HepG2 (cell line): ENCODE measurements at regions not wholly inside any gene's neighbourhood (a gene's known extent, or its start where the extent isn't known, plus 50 kb on each side); places are given as distances from the start of the nearest gene placed in this dataset.

Experiments
- ATAC-seq: fragments of 200-7000 bp; cut with Tn5 transposase; 3 replicates; pipeline ENCODE4 v1.9.1; 2020; ENCODE audit warnings: mild to moderate bottlenecking, moderate library complexity
- BruUV-seq: library from RNA; stranded (reverse); fragments of 400-500 nt; replicated peaks from 2 replicates; lab custom pipeline; 2021; lab: Mats Ljungman, UMichigan
- CTCF ChIA-PET: fragments of 300-600 bp; formaldehyde crosslinking; extraction: SDS; loops from one replicate; lab custom pipeline; 2021; ENCODE audit warnings: low total read pairs, inconsistent platforms, low intra/inter-chr PET ratio; lab: Yijun Ruan, JAX
- POLR2A ChIA-PET: fragments of 350-600 bp; sonication (Branson Sonifier 250); formaldehyde crosslinking; loops from one replicate; lab custom pipeline; 2020; ENCODE audit warnings: antibody characterized with exemption, inconsistent platforms; lab: Yijun Ruan, JAX
- DNase-seq: peaks from one replicate; pipeline ENCODE4 v3.0.0-alpha.2; 2015; ENCODE audit warnings: low spot score
- FAIRE-seq: peaks from 3 replicates; lab custom pipeline; 2011; peaks lifted over from hg19 to GRCh38; lab: Jason Lieb, UNC
- H2AFZ ChIP-seq: one replicate; pipeline ENCODE4 v1.6.1; 2011; ENCODE audit warnings: low read length, inconsistent platforms
- H3K27ac ChIP-seq: fragments of 300-600 bp; 3 replicates; pipeline ENCODE4 v1.8.0; 2011; ENCODE audit warnings: mixed run types, mild to moderate bottlenecking, mixed read lengths, low read length, inconsistent platforms; ENCODE audit not compliant: insufficient read depth; ENCODE audit errors: extremely low read length
- H3K27me3 ChIP-seq, 2 experiments: fragments of 200-600 bp in 1 of 2; 2 replicates in 1 of 2; 3 replicates in 1 of 2; pipeline versions ENCODE4 v1.6.0 to v1.8.0; 2011; ENCODE audit warnings: low read length in 2 of 2, mild to moderate bottlenecking in 2 of 2, moderate library complexity in 2 of 2, inconsistent platforms in 1 of 2; ENCODE audit not compliant: insufficient read depth in 2 of 2, control insufficient read depth in 1 of 2
- H3K36me3 ChIP-seq, 2 experiments: fragments of 200-600 bp in 1 of 2; replicated peaks in 1 of 2; 2 replicates in 1 of 2; 3 replicates in 1 of 2; pipeline versions ENCODE4 v1.5.1 to v1.8.0; 2011; ENCODE audit warnings: low read length in 2 of 2, inconsistent platforms in 1 of 2; ENCODE audit not compliant: insufficient read depth in 2 of 2, control insufficient read depth in 1 of 2
- H3K4me1 ChIP-seq: 2 replicates; pipeline ENCODE4 v1.5.1; 2012; ENCODE audit warnings: low read length, inconsistent platforms; ENCODE audit not compliant: insufficient read depth
- H3K4me2 ChIP-seq: 2 replicates; pipeline ENCODE4 v1.6.0; 2011; ENCODE audit warnings: low read depth, low read length, inconsistent platforms
- H3K4me3 ChIP-seq, 3 experiments: fragments of 200-600 bp in 1 of 3; sonication (generic), shearing (Covaris generic) in 1 of 3; replicated peaks in 1 of 3; 2 replicates each; pipeline ENCODE4 v1.5.1; 2011 to 2016; ENCODE audit warnings: low read length in 3 of 3, inconsistent platforms in 2 of 3, low read depth in 2 of 3, mild to moderate bottlenecking in 2 of 3, control low read depth in 1 of 3, mixed read lengths in 1 of 3; ENCODE audit not compliant: insufficient read depth in 1 of 3
- H3K79me2 ChIP-seq: one replicate; pipeline ENCODE4 v1.6.1; 2011; ENCODE audit warnings: low read length, inconsistent platforms; ENCODE audit not compliant: insufficient read depth
- H3K9ac ChIP-seq: 2 replicates; pipeline ENCODE4 v1.6.0; 2011; ENCODE audit warnings: mild to moderate bottlenecking, low read depth, low read length, inconsistent platforms; ENCODE audit not compliant: insufficient read depth
- H3K9me3 ChIP-seq: 2 replicates; pipeline ENCODE4 v1.5.1; 2012; ENCODE audit warnings: mild to moderate bottlenecking, low read length
- H4K20me1 ChIP-seq: 2 replicates; pipeline ENCODE4 v1.6.0; 2011; ENCODE audit warnings: inconsistent platforms, mild to moderate bottlenecking, low read length, moderate library complexity; ENCODE audit not compliant: insufficient read depth
- KDM4B ChIP-seq: sonication (generic); formaldehyde crosslinking; IDR thresholded peaks from 2 replicates; pipeline ENCODE4 v1.4.0; 2020; ENCODE audit warnings: missing genetic modification reagents
- LBX2 ChIP-seq: sonication (generic); formaldehyde crosslinking; IDR thresholded peaks from 2 replicates; pipeline ENCODE4 v1.5.0; 2020; ENCODE audit warnings: missing genetic modification reagents, mild to moderate bottlenecking, borderline replicate concordance
- MXD1 ChIP-seq: sonication (generic); formaldehyde crosslinking; IDR thresholded peaks from 2 replicates; pipeline ENCODE4 v1.4.0; 2020; ENCODE audit warnings: mild to moderate bottlenecking, missing genetic modification reagents
- PRDM10 ChIP-seq: sonication (generic); formaldehyde crosslinking; IDR thresholded peaks from 2 replicates; pipeline ENCODE4 v1.4.0; 2020; ENCODE audit warnings: low read depth, missing genetic modification reagents
- RBM39 ChIP-seq: fragments of 200-400 bp; formaldehyde crosslinking; IDR thresholded peaks from one replicate; pipeline ENCODE4 v1.6.1; 2018; ENCODE audit warnings: antibody characterized with exemption, mild to moderate bottlenecking, low read depth, low read length; ENCODE audit not compliant: poor library complexity, severe bottlenecking
- SALL1 ChIP-seq: sonication (generic); formaldehyde crosslinking; IDR thresholded peaks from 2 replicates; pipeline ENCODE4 v1.8.0; 2022; ENCODE audit warnings: mild to moderate bottlenecking, missing genetic modification reagents
- SIX1 ChIP-seq: sonication (generic); formaldehyde crosslinking; IDR thresholded peaks from 2 replicates; pipeline ENCODE4 v1.4.0; 2020; ENCODE audit warnings: missing genetic modification reagents, borderline replicate concordance
- TP53 ChIP-seq: sonication (generic); formaldehyde crosslinking; conservative IDR thresholded peaks from 2 replicates; pipeline ENCODE4 v1.4.0; 2020; ENCODE audit warnings: missing genetic modification reagents
- ZNF224 ChIP-seq: sonication (generic); formaldehyde crosslinking; IDR thresholded peaks from 2 replicates; pipeline ENCODE4 v1.5.0; 2020; ENCODE audit warnings: mild to moderate bottlenecking, missing genetic modification reagents
- ZNF30 ChIP-seq: sonication (generic); formaldehyde crosslinking; IDR thresholded peaks from 2 replicates; pipeline ENCODE4 v1.5.0; 2020; ENCODE audit warnings: mild to moderate bottlenecking, missing genetic modification reagents
- ZNF674 ChIP-seq: sonication (generic); formaldehyde crosslinking; IDR thresholded peaks from 2 replicates; pipeline ENCODE4 v1.5.0; 2020; ENCODE audit warnings: low read depth, mild to moderate bottlenecking, missing genetic modification reagents
- ZZZ3 ChIP-seq: sonication (generic); formaldehyde crosslinking; IDR thresholded peaks from 2 replicates; pipeline ENCODE4 v1.4.0; 2020; ENCODE audit warnings: missing genetic modification reagents, mild to moderate bottlenecking, borderline replicate concordance
- WGBS: methylation state at CpG from one replicate; pipeline ENCODE4 v1.1.6; 2017; ENCODE audit warnings: low lambda C conversion rate; 5-methylcytosine and 5-hydroxymethylcytosine counted together
- in situ Hi-C: cut with HindIII; loops from 2 replicates; pipeline ENCODE4 v1.10.0; 2017; ENCODE audit warnings: low pct_unique_long_range_greater_than_20kb; ENCODE audit not compliant: extremely low pct_ligation_motif_present
- intact Hi-C: fragments of 100-400 bp; cut with micrococcal nuclease; formaldehyde crosslinking; loops from one replicate; pipeline ENCODE4 v1.10.0; 2022; ENCODE audit not compliant: unreplicated experiment
- TF ChIP-seq, protein P1 (sequence below): sonication (generic); formaldehyde crosslinking; IDR thresholded peaks from 2 replicates; pipeline ENCODE4 v1.4.0; 2020; ENCODE audit warnings: missing genetic modification reagents, mild to moderate bottlenecking, borderline replicate concordance

DNA sequence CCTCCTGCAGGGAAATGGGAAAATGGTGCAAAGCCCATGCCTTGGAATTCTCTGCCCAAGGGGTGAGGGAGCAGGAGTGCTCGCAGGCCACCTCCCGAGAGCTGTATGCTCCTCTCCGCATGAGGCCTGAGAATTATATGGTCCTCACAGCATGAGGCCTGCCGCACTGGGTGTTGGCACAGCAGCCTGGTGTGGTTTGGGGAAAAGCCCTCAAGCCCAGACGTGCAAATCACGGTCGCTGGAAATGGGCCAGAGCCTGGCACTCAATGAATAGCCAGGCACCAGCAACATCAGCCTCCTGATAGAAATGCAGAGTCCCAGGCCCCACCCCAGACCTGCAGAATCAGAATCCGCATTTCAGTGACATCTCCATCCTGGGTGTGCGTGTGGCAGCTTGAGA is 156.4 kb upstream of the FOXF1 start:
- intact Hi-C loops (no loop called here), in situ Hi-C loops (no loop called here)
- peaks cover 4 to 69% of the 10 kb centered on the region in 2 experiments; a peak in 4 of 5 replicates for H3K27me3 ChIP-seq

More for the DNA sequence above, 156.4 kb upstream of the FOXF1 start:
- DNase-seq (no peak), ATAC-seq (no peak), FAIRE-seq (no peak)
- TF ChIP-seq LBX2 (CRISPR knock-in tag) (no peak), ZZZ3 (CRISPR knock-in tag) (no peak), TP53 (CRISPR knock-in tag) (no peak), ZNF674 (CRISPR knock-in tag) (no peak), SALL1 (CRISPR knock-in tag) (no peak), MXD1 (CRISPR knock-in tag) (no peak), ZNF224 (no peak), PRDM10 (CRISPR knock-in tag) (no peak), ZNF30 (CRISPR knock-in tag) (no peak), KDM4B (no peak), RBM39 (no peak), SIX1 (CRISPR knock-in tag) (no peak)
- TF ChIP-seq, protein P1, sequence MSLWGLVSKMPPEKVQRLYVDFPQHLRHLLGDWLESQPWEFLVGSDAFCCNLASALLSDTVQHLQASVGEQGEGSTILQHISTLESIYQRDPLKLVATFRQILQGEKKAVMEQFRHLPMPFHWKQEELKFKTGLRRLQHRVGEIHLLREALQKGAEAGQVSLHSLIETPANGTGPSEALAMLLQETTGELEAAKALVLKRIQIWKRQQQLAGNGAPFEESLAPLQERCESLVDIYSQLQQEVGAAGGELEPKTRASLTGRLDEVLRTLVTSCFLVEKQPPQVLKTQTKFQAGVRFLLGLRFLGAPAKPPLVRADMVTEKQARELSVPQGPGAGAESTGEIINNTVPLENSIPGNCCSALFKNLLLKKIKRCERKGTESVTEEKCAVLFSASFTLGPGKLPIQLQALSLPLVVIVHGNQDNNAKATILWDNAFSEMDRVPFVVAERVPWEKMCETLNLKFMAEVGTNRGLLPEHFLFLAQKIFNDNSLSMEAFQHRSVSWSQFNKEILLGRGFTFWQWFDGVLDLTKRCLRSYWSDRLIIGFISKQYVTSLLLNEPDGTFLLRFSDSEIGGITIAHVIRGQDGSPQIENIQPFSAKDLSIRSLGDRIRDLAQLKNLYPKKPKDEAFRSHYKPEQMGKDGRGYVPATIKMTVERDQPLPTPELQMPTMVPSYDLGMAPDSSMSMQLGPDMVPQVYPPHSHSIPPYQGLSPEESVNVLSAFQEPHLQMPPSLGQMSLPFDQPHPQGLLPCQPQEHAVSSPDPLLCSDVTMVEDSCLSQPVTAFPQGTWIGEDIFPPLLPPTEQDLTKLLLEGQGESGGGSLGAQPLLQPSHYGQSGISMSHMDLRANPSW (CRISPR knock-in tag): no peak
- ChIA-PET CTCF (no interaction called here), POLR2A (no interaction called here)
- H2AFZ ChIP-seq: no peak overlapping the region
- H3K79me2 ChIP-seq: no peaks in the 10 kb centered on the region
- no peak overlapping the region for H3K9ac ChIP-seq
- H3K27ac ChIP-seq: no peak overlapping the region
- H3K4me2 ChIP-seq: no peak overlapping the region
- H3K9me3 ChIP-seq: peaks cover 12% of the 10 kb centered on the region
- no TSS peak for BruUV-seq
- no peak overlapping the region for H3K4me3 ChIP-seq
- WGBS: 30% methylated on average over 8 of the region's 9 CpGs
- no peaks in the 10 kb centered on the region for H3K36me3 ChIP-seq
- H4K20me1 ChIP-seq: no peaks in the 10 kb centered on the region
- no peaks in the 10 kb centered on the region for H3K4me1 ChIP-seq
